GM12875 (cell line): ENCODE measurements at regions not wholly inside any gene's neighbourhood (a gene's known extent, or its start where the extent isn't known, plus 50 kb on each side); places are given as distances from the start of the nearest gene placed in this dataset.

Experiments
- H3K4me3 ChIP-seq: one replicate; pipeline ENCODE4 v1.5.1; 2011; ENCODE audit warnings: low read depth, low read length, control low read depth
- CTCF ChIP-seq: IDR thresholded peaks from 2 replicates; pipeline ENCODE4 v1.5.1; 2011; ENCODE audit warnings: low read depth, mild to moderate bottlenecking, control low read depth, inconsistent platforms, low read length, moderate library complexity, borderline replicate concordance; ENCODE audit not compliant: insufficient read depth

DNA sequence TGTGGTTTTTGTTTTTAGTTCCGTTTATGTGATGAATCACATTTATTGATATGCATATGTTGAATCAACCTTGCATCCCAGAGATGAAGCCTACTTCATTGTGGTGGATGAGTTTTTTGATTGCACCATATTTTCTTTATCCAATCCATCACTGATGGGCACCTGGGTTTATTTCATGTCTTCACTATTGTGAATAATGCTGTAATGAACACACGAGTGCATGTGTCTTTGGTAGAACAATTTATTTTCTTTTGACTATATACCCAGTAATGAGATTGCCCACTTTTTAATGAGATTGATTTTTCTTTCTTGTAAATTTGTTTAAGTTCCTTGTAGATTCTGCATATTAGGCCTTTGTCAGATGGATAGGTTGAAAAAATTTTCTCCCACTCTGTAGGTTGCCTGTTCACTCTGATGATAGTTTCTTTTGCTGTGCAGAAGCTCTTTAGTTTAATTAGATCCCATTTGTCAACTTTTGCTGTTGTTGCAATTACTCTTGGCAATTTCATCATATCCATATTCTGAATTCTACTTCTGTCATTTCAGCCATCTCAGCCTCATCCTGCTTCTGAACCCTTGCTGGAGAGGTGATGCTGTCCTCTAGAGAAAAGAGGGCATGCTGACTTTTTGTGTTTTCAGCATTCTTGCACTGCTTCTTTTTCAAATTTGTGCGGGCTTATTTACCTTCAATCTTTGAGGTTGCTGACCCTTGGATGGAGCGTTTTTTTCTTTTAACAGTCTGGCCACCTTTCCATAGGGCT is 96.2 kb upstream of the CTAGE1 start:
- TF ChIP-seq CTCF, result no peak
- no peak overlapping the region for H3K4me3 ChIP-seq

DNA sequence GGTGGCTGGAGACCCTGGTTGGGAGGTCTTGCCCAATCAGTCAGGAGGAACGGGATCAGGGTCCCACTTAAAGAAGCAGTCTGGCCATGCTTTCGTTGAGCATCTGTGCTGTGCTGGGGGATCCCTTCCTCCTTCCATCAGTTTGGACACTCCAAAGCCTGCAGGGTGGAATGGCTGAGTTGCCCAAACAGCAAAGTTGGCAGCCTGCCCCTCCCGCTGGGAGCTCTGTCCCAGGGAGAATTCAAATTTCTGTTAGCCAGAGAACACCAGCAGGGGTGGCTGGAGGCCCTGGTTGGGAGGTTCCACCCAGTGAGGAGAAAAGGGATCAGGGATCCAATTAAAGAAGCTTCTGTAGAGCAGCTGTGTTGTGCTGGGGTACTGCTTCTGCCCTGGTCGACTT is 96.9 kb upstream of the CTAGE1 start:
- H3K4me3 ChIP-seq, result no peak overlapping the region
- TF ChIP-seq CTCF, result no peak

DNA sequence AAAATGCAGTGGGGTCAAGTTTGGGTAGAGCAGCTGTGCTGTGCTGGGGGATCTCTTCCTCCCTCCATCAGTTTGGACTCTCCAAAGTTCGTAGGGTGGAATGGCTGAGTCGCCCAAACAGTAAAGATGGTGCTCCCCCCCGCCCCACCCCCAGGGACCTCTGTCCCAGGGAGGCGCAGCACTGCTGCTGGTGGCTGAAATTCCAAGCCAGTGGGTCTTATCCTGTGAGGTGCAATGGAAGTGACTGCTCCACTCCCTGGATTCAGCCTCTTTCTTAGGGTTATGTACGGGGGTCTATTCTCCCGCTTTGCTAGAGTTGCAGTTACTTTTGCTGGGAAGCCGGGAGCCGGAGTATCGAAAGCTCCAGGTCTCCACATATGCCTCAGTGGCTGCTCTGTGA is 97.5 kb upstream of the CTAGE1 start:
- TF ChIP-seq CTCF, result no peak
- H3K4me3 ChIP-seq, result no peak overlapping the region

- H3K4me3 ChIP-seq, result no peak overlapping the region
- TF ChIP-seq CTCF, result no peak
These were observed 99.6 kb upstream of the CTAGE1 start for GRCh38 chr18:22517356-22517755.

DNA sequence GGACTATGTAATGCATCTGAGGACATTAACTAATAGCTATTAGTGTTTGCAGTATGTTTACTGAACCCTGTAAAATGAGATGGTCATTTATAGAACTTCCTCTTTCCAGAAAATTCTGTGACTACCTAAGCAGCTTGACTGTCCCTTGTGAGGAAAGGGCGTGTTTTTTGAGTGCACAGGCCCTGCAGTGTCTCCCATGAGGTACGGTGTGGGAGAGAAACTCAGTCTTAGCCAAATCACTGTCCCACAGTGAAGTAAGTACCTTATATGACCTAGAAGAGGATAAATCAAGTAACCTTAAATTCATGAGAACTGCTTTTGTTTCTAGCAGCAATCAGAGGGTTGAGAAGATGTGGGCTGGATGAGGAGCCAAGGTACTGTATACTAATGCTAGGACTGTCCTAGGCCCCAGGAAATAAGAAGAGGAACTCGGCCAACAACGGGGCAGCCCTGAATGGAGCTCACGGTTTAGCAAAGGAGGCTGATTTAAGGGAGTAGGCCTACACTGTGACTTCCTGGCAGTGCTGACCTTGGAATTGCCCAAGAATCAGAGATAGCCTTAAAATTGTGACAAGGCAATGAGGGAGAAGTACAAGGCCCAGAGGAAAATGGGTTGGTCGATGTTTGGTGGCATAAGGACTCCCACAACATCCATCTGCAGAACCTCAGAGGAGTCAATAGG is 103.5 kb upstream of the CTAGE1 start:
- H3K4me3 ChIP-seq, result no peak overlapping the region
- TF ChIP-seq CTCF, result no peak

DNA sequence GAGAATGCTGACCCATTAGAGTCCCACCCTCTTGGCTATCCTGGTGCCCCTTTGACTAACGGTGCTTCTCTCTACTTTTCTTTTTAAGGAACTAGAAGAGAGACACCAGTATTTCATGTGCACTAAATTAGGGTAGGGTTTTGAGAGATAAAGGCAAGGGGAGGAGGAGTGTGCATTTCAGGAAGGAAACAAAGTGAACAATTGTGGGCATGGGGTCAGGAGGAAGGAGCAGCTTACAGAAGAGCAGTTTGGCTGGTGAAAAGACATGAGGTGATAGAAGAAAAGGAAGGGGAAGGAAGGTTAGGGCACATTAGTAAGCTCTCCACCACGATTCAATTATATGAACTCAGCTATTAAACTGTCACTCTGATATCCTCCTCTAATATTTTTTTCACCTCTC is 105.8 kb upstream of the CTAGE1 start:
- H3K4me3 ChIP-seq, result no peak overlapping the region
- TF ChIP-seq CTCF, result no peak

- H3K4me3 ChIP-seq, result no peak overlapping the region
- TF ChIP-seq CTCF, result no peak
These were observed 107.1 kb upstream of the CTAGE1 start for GRCh38 chr18:22524783-22525182.
